ENCODE measurements at regions not wholly inside any gene's neighbourhood (a gene's known extent, or its start where the extent isn't known, plus 50 kb on each side); places are given as distances from the start of the nearest gene placed in this dataset.

GRCh38 chr9:106277966-106278365 lies 583.6 kb downstream of the TMEM38B start:
- DNase-seq = no peak

DNA sequence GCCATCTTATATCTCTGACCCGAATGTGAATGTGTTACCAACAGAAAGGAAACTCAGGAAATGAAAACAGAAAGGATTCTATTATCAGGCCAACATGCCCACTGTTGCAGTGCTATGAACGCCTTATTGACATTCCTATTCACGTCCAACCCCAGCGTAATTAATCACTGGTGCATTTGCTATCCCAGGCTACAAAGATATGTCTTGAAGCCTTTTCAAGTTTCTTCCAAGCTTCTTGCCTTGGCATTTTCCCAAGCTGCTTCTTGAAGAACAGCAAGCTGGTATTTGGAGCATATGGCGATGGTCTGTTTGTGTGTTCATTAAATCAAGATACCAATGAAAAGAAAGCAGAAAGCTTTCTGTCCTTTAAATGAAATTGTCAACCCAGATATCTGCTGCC lies 579.2 kb upstream of the ZNF462 start:
- peak; percentile 32 for DNase-seq

GRCh38 chr9:106284296-106284695 lies 578.7 kb upstream of the ZNF462 start:
- DNase-seq = no peak

- DNase-seq = no peak
These were observed 576.7 kb upstream of the ZNF462 start for GRCh38 chr9:106286249-106286648.

GRCh38 chr9:106287091-106287631 lies 575.8 kb upstream of the ZNF462 start:
- peak; percentile 25 for DNase-seq

DNA sequence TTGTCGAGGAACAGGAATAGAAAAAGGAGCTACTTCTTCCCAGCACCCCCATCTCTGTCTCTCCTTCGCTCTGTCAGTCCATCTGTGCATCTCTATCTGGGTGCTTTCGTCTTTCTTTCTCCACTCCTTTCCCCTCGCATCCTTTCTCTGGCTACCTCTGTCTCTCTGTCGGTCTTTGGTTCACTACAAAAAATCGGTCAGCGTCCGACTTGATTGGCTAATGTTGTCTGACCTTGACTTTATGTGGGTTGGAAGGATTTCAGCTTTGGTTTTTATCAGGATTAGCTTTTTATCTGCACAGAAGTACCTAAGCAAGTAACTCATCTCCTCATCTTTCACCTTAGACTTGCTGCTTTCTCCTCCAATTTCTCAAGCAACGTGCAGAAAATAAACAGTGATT lies 575.2 kb upstream of the ZNF462 start:
- DNase-seq = no peak

DNA sequence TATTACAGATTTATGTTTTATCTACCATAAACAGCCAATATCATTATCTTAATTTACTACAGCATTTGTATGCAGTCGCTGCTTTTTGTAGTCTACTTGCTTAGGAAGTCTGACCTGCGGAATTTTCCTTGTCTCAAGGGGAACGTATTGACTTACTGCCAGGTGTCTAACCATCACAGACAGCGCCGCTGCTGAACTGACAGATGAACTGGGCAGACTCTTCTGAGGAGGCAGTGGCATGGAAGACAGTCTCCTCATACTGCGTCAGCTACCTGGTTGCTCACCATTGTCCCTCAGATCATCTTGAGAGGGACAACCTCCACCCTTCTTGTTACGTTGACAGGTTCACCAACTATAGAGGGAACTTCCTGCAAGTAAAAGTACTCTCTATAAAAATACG lies 574.3 kb upstream of the ZNF462 start:
- no peak for DNase-seq

DNA sequence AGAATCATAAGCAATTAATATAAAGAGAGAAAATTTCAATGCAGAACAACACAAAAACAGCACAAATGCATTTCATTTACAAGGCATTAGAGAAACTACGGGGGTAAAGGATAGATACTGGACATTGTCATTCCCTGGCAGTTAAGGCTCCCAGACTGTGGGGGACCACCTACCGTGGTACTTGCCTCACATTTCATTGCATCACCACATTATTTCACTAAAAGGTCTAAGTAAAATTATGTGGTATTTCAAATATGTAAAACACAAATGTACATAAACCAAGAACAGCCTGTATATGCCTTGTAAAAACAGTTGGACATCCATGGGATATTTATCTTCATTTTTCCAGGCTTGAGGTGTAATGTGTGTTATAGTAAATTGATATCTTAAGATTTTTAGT lies 571.2 kb upstream of the ZNF462 start:
- no peak for DNase-seq

- no peak for DNase-seq
These were observed 566.5 kb upstream of the ZNF462 start for GRCh38 chr9:106296426-106296825.

GRCh38 chr9:106298997-106299396 lies 564.0 kb upstream of the ZNF462 start:
- no peak for DNase-seq

DNA sequence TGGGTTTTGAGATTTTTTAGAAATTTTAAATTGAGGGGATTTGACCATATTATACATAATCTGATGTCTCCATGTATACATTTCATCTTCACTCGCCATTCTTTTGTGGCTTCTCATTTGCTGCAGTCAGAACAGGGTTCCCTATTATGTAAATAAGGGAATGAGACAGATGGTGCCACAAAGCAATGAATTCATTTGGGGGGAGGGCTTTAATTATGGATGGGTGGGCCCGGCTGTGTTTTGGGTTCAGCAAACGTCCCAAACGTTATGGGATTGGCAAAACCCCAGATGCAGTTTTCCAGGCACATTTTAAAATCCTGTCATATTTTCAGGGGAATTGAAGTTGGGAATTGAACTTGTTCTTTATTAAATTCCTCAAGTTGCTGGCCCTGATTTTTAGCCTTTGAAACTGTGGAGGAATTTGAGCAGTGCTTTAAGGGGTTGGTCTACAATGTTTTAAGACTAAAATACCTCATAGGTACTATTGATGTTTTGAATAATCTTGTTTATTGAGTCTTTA lies 558.5 kb upstream of the ZNF462 start:
- no peak for DNase-seq

DNA sequence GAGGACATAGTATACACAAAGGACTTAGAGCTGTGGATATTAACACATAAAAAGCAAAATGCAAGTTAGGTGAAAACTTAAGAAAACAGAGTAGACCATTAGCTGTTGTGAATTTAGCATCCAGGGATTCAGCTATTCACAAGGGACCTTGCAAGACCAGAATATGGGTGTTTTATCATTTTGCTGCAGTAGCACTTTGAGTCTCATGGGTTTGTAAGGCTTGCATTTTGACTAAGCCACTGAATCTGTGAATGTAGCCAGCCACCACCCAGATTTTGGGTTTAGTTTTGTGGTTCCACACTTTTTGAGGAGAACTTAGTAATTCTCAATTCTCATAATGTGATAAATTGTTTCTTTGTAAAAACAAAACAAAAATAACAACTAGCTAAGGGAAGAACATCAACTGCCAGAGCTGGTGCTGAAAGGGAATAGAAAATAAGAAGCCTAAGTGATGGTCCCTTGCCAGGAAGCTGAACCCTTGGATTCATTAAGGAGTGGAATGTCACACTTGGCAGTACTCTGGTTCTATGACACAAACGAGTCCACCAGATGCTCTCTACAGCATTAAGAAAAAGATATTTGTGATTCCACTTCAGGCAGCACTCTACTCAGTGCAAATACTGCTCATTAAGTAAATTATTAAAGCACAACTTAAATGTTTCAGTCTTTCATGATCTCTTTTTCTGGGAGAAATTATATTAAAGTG lies 557.4 kb upstream of the ZNF462 start:
- DNase-seq = peak; percentile 92

GRCh38 chr9:106307670-106308069 lies 555.3 kb upstream of the ZNF462 start:
- DNase-seq = no peak

GRCh38 chr9:106309925-106310324 lies 553.0 kb upstream of the ZNF462 start:
- DNase-seq = no peak

DNA sequence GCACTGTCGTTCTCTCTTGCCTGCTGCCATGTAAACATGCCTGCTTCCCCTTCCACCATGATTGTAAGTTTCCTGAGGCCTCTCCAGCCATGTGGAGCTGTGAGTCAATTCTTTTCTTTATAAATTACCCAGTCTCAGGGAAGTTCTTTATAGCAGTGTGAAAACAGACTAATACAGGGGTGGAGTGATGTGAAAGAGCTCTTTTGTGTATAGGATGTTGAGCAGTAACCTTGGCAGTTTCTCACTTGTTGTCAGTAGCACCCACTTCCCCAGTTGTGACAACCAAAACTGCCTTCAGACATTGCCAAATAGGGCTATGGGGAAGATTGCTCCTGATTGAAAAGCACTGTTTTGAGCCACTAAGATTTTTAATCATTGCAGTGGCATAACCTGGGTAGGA lies 552.2 kb upstream of the ZNF462 start:
- DNase-seq = no peak

GRCh38 chr9:106312906-106313305 lies 550.1 kb upstream of the ZNF462 start:
- no peak for DNase-seq

DNA sequence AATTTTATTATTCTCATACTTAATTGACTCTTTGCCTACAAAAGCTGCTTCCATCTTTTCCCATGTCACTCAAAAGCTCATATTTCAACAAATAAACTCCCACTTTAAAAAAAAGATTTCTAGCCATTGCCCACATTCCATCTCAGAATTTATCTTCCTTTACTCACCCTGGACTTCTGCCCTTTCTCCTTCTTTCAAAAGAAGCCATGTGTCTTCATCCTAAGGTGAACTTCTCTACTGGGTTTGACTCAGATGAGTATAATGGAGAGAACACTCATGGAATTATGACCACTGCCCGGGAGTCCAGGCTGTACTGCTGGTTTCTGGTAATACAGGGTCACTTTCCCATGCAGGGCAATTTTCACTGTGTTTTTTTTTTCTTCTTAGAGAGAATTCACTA lies 548.5 kb upstream of the ZNF462 start:
- no peak for DNase-seq

DNA sequence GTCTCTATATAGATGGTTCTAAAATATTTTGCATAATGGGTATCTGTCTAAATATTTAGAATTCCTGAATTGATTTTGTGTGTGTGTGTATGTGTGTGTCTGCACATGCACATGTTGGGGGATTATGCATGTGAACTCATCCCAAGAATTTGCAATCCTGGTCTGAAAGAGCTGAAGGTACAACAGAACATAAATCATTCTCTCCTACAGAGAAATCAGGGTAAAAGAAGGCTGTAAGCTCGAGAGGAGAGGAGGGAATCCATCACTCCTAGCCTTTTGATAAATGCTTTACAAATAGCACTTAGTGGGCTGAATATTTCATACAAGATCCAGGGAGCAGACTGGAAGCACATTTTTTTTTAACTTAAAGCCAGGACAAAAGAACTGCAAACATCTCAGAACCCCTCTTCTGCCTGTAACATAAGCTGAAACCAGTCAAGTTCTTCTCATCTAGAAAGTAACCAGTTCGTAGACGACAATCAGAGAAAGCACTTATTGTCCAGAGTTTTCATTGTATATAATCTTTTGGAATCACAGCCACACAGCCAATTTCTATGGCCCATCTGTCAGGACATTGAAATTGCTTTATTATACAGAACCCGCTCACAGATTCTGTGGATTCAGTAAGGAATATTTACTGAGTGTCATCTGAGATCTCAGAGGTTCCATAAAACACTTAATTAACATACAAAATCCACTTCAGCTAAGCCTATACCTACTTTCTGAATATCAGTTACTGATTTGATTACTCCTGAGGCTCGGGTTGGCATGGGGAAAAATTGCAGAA lies 541.4 kb upstream of the ZNF462 start:
- DNase-seq = no peak

DNA sequence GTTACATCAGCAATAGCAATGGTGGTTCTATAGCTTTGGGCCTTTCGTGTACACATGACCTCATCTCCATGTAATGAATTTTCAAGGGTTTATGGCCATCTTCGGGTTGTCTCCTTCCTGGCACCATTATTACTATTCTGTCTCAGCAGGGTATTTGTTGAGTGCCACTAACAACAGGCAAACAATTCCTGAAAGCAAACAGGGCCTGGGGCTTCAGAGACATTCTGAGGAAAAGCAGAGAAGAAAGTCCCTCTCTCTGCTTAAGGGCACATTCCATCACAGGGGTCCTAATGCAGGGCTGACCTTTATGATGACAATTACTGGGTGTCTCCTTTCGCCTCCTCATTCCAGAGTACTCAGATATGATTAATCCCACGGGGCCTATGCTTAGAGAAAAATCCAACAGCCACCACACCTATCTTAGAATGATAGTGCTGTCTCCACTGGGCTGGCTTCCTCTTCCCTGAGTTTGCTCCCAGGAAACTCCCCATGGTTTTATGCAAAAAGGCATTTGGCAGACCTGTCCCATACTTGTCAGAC lies 540.2 kb upstream of the ZNF462 start:
- DNase-seq = no peak

DNA sequence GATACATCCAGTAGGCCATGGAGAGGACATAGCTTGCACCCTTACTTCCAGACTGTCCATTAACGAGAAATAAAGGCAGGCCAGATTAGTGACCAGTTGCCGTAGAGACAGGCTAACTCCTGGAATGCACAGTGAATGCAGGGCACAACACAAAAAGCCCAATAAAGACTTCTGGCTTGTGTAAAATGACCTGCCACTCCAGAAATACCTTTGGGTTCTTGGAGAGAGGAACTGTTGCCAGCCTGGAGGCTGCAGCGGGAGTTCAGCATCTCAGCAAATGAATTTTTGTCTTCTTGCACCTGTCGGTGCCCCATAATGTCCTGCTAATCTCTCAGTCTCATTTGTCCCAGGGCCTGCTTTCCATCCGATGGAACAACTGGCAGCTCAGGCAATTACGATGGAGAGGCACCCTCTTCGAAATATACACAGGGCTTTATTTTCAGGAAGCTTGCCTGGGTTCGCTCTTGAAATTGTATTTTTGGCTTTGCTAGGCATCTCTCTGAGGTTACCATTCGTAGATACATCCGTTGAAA lies 538.8 kb upstream of the ZNF462 start:
- DNase-seq = no peak

DNA sequence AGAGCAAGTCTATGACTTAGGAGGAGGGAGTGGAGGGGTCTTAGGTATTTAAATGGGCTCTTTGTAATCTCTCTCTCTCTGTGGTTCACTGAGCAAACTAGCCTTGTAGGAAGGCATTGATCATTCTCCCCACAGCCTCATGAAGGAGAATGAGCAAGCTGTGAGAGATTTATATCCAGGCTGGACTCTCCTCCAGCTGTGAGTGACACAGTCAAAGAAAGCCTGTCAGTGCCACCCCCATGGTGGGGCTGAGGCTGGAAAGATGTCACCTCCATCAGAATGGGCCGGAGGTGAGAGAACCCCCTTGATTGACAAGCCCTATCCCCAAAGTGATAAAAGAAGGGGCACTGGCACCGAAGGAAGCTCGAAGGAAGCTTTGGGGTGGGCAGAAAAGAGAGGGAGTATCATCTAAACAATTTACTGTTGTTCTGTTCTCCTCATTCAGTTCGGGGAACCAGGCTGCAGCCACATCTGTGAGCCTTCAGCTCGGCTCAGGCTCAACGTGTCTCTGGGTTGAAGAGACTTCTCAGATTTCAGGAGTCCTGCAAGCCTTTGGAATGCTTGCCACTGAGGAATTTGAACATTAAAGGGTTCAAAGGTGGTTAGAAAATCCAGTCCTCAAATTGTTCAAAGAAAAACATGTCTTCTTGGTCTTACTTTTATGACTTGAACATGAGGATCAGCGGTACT lies 538.2 kb upstream of the ZNF462 start:
- no peak for DNase-seq

- DNase-seq = no peak
These were observed 536.5 kb upstream of the ZNF462 start for GRCh38 chr9:106326493-106326892.

Measured in skin of body (tissue), 1 donor.